OCI-LY7 (cell line): ENCODE measurements at regions not wholly inside any gene's neighbourhood (a gene's known extent, or its start where the extent isn't known, plus 50 kb on each side); places are given as distances from the start of the nearest gene placed in this dataset.

Source experiments
- CTCF ChIP-seq: fragments of 200-600 bp; sonication (generic); conservative IDR thresholded peaks from 2 replicates; pipeline ENCODE4 v1.5.1; 2014; ENCODE audit warnings: mild to moderate bottlenecking, antibody characterized with exemption, low read length, moderate library complexity, mixed read lengths
- EZH2phosphoT487 ChIP-seq: fragments of 200-600 bp; sonication (generic); IDR thresholded peaks from 2 replicates; pipeline ENCODE4 v1.6.1; 2018; ENCODE audit warnings: low read depth, borderline replicate concordance, mild to moderate bottlenecking, mixed run types, antibody characterized with exemption, low read length, moderate library complexity, mixed read lengths

- TF ChIP-seq CTCF (no peak), EZH2phosphoT487 (no peak)
These were observed 305.4 kb upstream of the IRX2 start for GRCh38 chr5:3056866-3057265.
